HepG2 (cell line): ENCODE measurements at regions not wholly inside any gene's neighbourhood (a gene's known extent, or its start where the extent isn't known, plus 50 kb on each side); places are given as distances from the start of the nearest gene placed in this dataset.

Source experiments
- ARNTL ChIP-seq: sonication (generic); formaldehyde crosslinking; IDR thresholded peaks from 2 replicates; pipeline ENCODE4 v1.4.0; 2020; ENCODE audit warnings: mild to moderate bottlenecking, missing genetic modification reagents
- ATF5 ChIP-seq: sonication (generic); formaldehyde crosslinking; IDR thresholded peaks from 2 replicates; pipeline ENCODE4 v1.4.0; 2020; ENCODE audit warnings: mild to moderate bottlenecking, low read depth, missing genetic modification reagents
- CSRNP2 ChIP-seq: sonication (generic); formaldehyde crosslinking; conservative IDR thresholded peaks from 2 replicates; pipeline ENCODE4 v1.8.0; 2022; ENCODE audit warnings: low read depth, missing genetic modification reagents
- DPF2 ChIP-seq: sonication (generic); formaldehyde crosslinking; IDR thresholded peaks from 2 replicates; pipeline ENCODE4 v1.4.0; 2020; ENCODE audit warnings: mild to moderate bottlenecking, low read depth, missing genetic modification reagents, borderline replicate concordance
- HMGA1 ChIP-seq: sonication (generic); formaldehyde crosslinking; conservative IDR thresholded peaks from 2 replicates; pipeline ENCODE4 v1.4.0; 2020; ENCODE audit warnings: missing genetic modification reagents
- SPEN ChIP-seq: sonication (generic); formaldehyde crosslinking; IDR thresholded peaks from 2 replicates; pipeline ENCODE4 v1.5.1; 2020; ENCODE audit warnings: low read depth, mild to moderate bottlenecking, missing genetic modification reagents
- SRSF9 ChIP-seq: fragments of 200-400 bp; formaldehyde crosslinking; IDR thresholded peaks from 2 replicates; pipeline ENCODE4 v1.6.1; 2018; ENCODE audit warnings: borderline replicate concordance, mild to moderate bottlenecking, low read depth, low read length; ENCODE audit not compliant: insufficient read depth, poor library complexity, severe bottlenecking
- ZBTB46 ChIP-seq: sonication (generic); formaldehyde crosslinking; IDR thresholded peaks from 2 replicates; pipeline ENCODE4 v1.4.0; 2020; ENCODE audit warnings: mild to moderate bottlenecking, missing genetic modification reagents, borderline replicate concordance
- ZFX ChIP-seq: sonication (generic); formaldehyde crosslinking; IDR thresholded peaks from 2 replicates; pipeline ENCODE4 v1.4.0; 2020; ENCODE audit warnings: mild to moderate bottlenecking, low read depth, missing genetic modification reagents, moderate library complexity
- ZMAT5 ChIP-seq: sonication (generic); formaldehyde crosslinking; IDR thresholded peaks from 2 replicates; pipeline ENCODE4 v1.5.0; 2020; ENCODE audit warnings: mild to moderate bottlenecking, low read depth, missing genetic modification reagents, borderline replicate concordance
- ZNF350 ChIP-seq: sonication (generic); formaldehyde crosslinking; IDR thresholded peaks from 2 replicates; pipeline ENCODE4 v1.4.0; 2020; ENCODE audit warnings: mild to moderate bottlenecking, low read depth, missing genetic modification reagents, borderline replicate concordance
- ZNF382 ChIP-seq: sonication (generic); formaldehyde crosslinking; IDR thresholded peaks from 2 replicates; pipeline ENCODE4 v1.5.0; 2020; ENCODE audit warnings: missing genetic modification reagents, mild to moderate bottlenecking, borderline replicate concordance
- ZNF414 ChIP-seq: sonication (generic); formaldehyde crosslinking; IDR thresholded peaks from 2 replicates; pipeline ENCODE4 v1.5.0; 2020; ENCODE audit warnings: missing genetic modification reagents
- ZNF430 ChIP-seq: sonication (generic); formaldehyde crosslinking; IDR thresholded peaks from 2 replicates; pipeline ENCODE4 v1.9.0; 2021; ENCODE audit warnings: mild to moderate bottlenecking, missing genetic modification reagents
- ZNF552 ChIP-seq: sonication (generic); formaldehyde crosslinking; IDR thresholded peaks from 2 replicates; pipeline ENCODE4 v1.9.0; 2022; ENCODE audit warnings: missing genetic modification reagents, mild to moderate bottlenecking, borderline replicate concordance
- ZNF580 ChIP-seq: IDR thresholded peaks from 2 replicates; pipeline ENCODE4 v1.6.1; 2016; ENCODE audit warnings: low read depth, borderline replicate concordance
- ZSCAN20 ChIP-seq: sonication (generic); formaldehyde crosslinking; IDR thresholded peaks from 2 replicates; pipeline ENCODE4 v1.4.0; 2020; ENCODE audit warnings: missing genetic modification reagents, mild to moderate bottlenecking, borderline replicate concordance

- no peak for TF ChIP-seq ZMAT5
- TF ChIP-seq ZFX (CRISPR knock-in tag): peak; percentile 71
- peak; percentile 69; the same call in 1 of the 2 replicates for TF ChIP-seq ZNF430
- no peak for TF ChIP-seq ZNF552 (CRISPR knock-in tag)
- no peak for TF ChIP-seq SRSF9
- no peak for TF ChIP-seq ARNTL (CRISPR knock-in tag)
- TF ChIP-seq ZNF414: peak; percentile 63; the same call in 1 of the 2 replicates
- TF ChIP-seq HMGA1 (CRISPR knock-in tag): no peak
- no peak for TF ChIP-seq ATF5 (CRISPR knock-in tag)
- TF ChIP-seq ZNF350 (CRISPR knock-in tag): peak; percentile 56
- no peak for TF ChIP-seq ZBTB46
- TF ChIP-seq CSRNP2: no peak
- peak; percentile 68; the same call in 1 of the 2 replicates for TF ChIP-seq ZNF580 (CRISPR knock-in tag)
- no peak for TF ChIP-seq ZNF382
- TF ChIP-seq ZSCAN20 (CRISPR knock-in tag): no peak
- peak; percentile 17; the same call in 1 of the 2 replicates for TF ChIP-seq SPEN (CRISPR knock-in tag)
- peak; percentile 66; the same call in 1 of the 2 replicates for TF ChIP-seq DPF2 (CRISPR knock-in tag)
These were observed 111.0 kb downstream of the BEGAIN start (continued) for GRCh38 chr14:100476012-100476822.
